NCI-H1436 (cell line): ENCODE measurements at regions not wholly inside any gene's neighbourhood (a gene's known extent, or its start where the extent isn't known, plus 50 kb on each side); places are given as distances from the start of the nearest gene placed in this dataset.

Experiments used
- DNase-seq: peaks from one replicate; lab custom pipeline; 2025; lab: John Stamatoyannopoulos, UW

DNA sequence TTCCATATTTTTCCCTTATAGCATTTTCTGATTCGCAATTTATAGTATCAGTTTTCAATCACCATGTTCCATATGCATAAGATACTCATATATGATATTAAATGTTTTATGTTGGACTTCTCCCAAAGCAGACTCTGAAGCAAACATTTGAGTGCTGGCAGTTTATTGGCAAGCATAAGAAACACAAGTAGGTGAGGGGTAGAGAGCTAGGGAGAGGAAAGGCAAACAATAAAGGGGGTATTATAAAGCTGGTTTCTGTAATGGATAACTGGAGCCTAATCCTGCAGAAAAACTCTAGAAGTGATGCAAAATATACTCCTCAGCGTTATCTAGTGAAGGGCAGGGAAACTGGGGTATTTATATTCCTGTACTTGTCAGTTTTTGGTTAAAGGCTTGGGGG lies 491.5 kb upstream of the TGFBR2 start:
- no peak for DNase-seq

DNA sequence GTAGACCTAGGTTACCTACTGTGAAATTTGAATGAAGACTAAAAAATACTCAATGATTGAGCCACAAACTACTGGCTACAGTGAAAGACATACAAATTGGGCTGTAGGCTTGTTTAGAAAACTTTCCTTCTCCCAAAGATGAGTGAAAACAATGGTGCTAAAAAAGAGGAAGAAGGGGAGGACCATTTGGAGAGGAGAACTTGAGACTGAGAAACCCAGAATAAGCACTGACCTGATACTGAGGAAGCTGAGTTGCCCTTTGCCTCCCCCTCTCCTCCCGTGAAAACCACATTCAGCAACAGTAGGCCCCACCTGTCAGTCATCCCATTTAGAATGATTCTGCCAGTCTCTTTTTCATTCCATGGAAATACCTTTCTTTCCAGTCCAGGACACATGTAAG lies 484.0 kb upstream of the TGFBR2 start:
- no peak for DNase-seq

DNA sequence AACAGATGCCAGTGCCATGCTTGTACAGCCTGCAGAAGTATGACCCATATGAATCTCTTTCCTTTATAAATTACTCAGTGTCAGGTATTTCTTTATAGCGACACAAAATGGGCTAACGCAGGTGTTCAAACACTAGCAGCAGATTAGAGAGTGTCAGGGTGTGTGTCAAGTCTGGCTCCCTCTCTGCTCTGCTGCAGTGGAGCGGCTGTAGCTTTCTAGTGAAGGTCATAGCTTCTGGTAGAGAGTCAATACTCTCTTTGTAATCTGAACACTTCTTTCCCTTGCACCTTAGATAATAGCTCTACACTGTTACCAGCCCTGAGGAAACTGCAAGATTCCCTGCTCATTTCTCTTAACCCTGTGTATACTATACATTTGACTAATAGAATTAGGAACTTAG lies 483.2 kb upstream of the TGFBR2 start:
- no peak for DNase-seq

DNA sequence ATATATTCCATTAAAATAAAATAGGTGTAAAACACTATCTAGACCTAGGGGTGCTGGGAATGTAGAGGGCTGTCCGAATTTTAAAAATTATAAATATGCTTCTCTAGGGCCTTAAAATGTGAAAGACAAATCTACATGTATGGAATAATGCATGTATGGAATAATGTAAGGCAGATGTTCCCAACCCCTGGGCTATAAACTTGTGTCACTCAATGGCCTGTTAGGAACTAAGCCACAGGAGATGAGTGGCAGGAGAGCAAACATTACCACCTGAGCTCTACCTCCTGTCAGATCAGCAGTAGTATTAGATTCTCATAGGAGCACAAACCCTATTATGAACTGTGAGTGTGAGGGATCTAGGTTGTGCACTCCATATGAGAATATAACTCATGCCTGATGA lies 482.6 kb upstream of the TGFBR2 start:
- no peak for DNase-seq

DNA sequence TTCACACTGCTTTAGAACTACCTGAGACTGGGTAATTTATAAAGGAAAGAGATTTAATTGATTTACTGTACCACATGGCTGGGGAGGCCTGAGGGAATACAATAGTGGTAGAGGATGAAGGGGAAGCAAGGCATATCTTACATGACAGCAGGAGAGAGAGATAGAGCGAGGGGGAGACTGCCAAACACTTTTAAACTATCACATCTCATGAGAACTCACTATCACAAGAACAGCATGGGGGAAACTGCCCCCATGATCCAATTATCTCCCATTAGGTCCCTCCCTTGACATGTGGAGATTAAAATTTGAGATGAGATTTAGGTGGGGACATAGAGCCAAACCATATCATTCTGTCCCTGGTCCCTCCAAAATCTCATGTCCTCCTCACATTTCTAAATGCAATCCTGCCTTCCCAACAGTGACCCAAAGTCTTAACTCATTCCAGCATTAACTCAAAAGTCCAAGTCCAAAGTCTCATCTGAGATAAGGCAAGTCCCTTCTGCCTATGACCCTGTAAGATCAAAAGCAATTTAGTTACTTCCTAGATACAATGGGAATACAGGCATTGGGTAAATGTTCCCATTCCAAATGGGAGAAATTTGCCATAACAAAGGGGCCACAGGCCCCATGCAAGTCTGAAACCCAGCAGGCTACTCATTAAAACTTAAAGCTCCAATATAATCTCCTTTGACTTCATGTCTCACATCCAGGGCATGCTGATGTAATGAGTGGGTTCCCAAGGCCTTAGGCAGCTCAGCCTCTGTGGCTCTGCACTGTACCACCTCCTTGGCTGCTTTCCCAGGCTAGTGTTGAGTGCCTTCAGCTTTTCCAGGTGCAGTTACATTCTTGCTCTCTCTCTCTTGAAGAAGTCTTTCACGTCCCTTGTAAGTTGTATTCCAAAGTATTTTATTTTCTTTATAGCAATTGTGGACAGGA lies 481.7 kb upstream of the TGFBR2 start:
- DNase-seq: no peak

DNA sequence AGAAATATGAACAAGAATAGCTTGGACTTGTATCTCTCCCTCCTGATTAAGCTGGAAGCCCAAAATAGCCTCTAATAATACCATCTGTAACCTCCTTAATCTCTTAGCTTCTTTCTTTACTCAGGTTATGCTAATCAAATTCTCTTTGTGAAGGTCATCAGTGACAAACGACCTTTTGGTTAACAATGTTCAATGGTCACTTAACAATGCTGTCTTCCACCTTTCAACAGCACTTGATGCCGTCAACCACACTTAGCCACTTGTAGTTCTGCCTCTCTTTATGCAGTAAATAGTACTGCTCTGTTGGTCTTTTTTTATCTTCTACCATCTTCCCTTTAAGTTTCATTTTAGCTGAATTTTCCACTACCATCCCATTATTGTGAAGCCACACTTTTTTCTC lies 476.6 kb upstream of the TGFBR2 start:
- no peak for DNase-seq

DNA sequence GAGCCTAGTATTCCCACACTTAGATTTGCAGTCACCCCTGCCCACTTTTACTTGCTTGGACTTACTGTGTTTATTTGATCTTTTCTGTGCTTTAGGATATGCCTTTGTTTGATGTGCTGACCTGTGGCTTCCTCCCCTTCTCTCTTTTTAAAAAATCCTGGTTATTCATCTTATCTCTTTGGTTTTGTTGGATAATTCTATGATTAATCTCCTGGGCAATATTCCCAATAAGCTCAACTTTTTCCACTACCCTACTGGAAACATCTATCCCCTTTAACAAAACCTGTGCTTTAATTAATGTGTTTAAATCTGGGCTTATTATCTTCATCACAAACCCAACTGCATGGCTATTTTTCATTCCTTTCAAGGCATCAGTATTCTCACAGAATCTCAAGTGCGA lies 476.0 kb upstream of the TGFBR2 start:
- DNase-seq: no peak

DNA sequence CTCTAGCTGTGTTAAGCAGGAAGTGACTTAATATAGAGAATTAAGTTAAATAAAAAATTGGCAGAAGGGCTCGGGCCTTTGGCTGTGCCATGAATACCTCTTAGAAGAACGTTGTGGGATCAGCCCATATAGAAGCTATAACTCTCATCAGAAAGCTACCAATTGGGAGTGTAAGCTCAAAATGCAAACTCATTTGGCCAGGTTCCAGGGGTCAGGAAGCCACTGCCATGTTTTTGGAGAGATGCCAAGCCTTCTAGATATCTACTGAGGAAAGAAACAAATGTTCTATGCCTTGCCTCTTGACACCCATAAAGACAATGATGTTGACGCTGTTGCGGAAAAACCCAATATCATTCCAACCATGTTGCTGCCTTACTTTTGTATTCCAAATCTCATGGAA lies 475.2 kb upstream of the TGFBR2 start:
- no peak for DNase-seq

DNA sequence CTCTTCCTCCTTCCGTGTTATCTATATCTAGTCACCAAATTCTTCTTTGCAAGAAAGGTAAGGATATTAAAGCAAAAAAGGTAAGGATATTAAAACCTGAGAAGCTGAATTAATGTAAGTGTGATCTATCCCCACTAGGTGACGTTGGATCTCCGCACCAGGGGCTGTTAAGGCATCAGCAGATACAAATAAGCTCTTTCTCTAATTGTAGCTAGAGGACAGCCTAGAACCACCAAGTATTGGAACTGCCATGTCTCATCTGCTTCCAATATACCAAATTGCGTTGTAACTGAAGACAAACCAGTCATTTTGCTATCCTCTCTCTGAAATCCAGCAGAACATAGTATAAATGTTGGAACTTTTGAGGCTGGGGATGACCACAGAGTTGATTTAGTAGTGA lies 471.2 kb upstream of the TGFBR2 start:
- no peak for DNase-seq

DNA sequence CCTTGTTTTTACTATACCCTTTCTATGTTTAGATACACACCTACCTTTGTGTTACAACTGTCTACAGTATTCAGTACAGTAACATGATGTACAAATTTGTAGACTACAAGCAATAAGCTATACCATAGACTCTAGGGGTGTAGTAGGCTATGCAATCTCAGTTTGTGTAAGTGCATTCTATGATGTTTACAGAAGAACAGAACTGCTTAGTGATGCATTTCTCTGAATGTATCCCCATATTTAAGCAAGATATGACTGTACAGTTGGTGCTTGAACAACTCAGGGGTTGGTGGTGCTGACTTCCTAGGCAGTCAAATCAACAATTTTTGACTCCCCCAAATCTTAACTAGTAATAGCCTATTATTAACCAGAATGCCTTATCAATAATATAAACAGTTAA lies 467.1 kb upstream of the TGFBR2 start:
- DNase-seq: no peak

DNA sequence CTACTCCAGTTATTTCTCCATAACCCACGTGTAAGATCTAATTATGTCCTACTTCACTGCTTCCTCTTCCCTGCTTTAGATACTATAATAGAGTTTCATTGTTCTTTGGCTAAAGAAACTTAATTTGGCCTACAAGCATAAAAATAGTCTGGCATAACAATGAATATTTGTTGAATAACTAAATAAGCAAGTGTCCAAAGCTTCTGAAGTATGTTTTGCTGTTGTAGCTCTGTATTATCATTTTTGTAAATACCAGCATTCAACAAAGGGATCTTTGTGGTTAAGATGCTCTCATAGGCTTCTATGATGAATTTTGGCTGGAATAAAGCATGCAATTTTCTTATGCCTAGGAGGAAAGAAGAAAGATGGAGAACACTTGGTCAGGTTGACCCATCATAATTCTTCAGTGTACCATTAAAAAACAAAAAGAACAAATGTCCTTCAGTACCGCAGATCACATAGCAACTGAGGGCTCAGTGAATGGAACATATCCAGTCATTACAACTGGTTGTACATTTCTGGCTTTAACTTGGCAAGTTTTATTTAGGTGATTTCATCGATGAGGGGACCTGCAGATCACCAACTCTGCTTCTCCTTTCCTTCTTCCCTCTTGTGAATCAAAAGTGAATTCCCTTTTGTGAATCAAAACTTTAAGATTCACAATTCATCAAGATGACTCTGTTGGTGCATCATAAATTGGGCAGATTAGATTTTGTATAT lies 465.9 kb upstream of the TGFBR2 start:
- no peak for DNase-seq

DNA sequence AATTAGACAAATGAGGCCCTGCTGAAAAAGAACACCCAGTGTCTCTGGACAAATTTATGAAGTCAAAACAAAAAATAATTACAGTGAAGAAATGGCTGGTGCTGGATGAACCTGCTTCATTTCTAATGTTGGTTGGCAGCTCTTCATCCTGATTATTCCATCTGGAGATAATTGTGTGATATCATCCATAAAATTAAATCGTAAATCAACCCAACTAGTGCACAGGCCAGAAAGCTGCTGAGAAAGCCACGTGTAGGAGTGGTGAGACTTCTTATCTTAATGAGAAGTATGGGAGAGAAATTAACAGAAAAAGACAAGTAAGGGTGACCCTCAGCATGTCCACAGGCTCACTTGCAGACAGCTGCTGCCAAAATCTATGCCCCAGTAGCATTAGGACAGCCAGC lies 465.2 kb upstream of the TGFBR2 start:
- no peak for DNase-seq

DNA sequence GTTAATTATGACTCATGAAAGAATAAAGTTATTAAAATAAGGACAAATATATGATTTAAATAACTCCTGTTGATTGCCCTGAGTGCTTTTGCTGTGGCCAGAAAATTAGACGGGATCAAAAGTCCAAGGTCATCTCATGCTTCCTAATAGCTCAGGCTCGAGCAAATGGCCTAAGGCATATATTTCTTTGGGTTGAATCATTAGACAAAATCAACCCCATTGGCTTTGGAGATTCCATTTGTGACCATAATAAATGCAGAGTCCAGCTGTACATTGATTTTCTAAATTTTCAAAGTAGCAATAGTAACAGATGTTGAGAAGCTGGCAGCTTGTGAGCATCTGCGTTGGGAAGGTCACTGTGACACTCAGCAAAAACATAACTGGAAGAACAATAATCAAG lies 464.5 kb upstream of the TGFBR2 start:
- no peak for DNase-seq

DNA sequence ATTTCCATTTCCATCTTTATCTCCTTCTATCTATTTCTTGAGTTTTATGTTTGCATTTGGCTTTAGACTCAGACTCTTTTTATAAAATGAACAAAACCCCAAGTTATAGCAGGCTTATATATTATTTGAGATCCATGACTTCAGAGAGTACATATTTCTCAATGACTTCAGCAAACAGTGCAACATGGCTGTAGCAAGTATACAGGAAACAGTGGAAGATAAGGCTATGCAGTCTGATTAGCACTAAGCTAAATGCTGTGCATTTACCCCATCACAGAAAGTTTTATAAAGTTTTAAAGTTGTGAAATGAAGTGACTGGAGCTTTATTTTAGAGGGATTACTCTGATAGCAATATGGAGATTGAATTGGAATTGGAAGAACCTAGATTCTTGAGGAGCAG lies 463.5 kb upstream of the TGFBR2 start:
- DNase-seq: no peak

DNA sequence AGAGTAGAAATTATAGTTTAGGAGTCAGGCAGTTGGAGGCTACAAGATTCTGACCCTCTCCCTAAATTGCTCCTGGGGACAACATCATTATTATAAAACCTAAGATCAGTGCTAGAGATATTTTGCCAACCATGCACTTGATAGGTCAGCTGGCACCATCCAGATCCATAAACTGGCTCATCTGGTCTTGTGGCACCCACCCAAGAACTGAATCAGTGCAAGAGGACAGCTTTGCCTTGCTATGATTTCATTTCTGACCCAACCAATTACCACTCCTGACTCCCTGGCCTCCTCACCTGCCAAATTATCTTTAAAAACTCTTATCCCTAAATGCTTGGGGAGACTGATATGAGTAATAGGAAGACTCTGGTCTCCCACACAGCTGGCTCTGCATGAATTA lies 461.1 kb upstream of the TGFBR2 start:
- no peak for DNase-seq

DNA sequence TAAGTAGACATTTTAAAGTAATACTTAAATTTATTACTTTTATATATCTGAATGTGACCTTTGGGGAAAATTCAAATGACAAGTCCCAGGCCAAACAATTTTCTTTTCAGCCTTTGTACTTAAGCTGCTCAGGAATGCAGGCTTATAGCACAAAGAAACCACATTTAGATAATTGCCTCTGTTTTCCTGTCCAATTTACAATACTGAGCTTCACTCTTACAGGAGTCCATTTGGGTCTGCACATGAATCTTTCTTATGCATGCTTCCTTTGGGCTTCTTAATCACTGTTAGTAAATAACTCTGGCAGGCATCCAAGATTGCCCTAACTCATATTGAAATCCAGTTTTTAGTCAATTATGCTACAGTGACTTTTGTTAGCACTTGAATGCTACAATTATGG lies 459.4 kb upstream of the TGFBR2 start:
- DNase-seq: no peak

DNA sequence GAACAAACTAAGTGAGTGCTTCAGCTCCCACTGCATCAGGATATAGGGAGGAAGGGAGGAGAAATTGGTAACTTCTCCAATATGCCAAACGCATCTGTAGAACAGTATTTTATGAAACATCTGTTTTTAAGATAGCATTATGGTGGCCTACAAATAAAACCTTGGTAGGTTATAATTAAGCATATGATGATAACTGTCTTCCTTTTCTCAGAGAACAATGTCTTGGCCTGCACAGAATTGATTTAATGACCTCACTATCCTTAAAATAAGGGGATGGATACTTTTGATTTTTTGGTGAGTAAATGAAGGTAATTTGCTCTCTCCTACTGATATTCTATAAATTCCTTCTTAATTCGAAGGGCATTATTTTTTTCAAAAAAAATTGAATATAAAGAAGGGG lies 451.5 kb upstream of the TGFBR2 start:
- no peak for DNase-seq

DNA sequence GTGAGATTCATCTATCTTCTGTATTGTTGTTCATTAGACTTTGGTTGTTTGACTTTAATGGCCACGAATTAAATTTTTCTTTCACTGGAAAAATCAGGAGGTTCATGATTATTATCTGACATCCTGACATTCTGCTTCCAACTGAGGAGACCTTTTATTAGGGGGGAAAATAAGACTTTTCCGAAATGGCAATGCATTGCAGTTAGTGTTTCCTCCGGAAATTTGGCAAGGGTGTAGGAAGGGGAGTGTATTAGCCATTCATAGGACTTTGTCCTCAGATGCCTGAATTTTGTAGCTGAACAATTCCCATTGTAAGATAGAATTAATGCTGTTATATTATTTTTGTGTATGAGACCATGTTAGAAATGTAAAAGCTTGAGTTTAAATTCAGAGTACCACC lies 450.6 kb upstream of the TGFBR2 start:
- no peak for DNase-seq

DNA sequence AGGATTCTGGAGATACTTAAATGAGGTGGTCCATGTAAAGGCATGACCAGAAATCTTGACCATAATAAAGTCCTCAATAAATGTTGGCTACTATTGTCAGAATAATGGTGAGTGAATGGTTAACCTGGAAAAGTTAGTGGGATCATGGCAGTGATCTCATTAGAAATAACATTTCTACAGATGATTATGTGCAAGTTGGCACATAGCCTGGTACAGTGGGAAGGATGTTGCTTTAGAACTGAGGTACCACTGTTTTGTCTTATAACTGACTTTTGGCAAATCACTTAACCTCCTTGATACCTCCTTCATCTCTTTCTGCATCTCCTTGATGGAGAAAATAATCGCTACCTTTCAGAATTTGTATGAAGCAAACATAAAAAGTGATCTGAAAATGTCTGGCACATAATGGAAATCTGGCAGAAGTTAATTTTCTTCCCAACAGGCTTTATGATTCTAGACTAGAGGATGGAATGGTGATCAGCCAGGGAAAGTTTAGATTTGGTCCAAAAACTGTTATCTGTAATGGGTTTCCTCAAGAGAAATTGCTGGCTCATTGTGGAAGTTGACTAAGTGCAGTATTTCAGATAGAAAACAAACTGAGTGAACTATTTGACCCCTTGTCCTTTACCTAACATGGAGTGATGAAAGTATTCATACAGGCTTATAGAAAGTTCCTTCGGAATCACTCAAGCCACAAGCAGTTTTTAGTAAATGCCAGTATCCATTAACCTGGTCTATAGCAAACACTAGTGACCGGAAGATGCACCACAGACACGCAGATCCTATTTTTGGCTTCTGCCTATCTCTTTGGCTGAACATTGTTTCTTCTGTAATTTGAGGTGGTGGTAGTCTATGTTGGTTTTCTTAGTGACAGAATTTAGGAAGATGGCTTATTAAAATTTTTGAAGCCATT lies 449.6 kb upstream of the TGFBR2 start:
- no peak for DNase-seq

DNA sequence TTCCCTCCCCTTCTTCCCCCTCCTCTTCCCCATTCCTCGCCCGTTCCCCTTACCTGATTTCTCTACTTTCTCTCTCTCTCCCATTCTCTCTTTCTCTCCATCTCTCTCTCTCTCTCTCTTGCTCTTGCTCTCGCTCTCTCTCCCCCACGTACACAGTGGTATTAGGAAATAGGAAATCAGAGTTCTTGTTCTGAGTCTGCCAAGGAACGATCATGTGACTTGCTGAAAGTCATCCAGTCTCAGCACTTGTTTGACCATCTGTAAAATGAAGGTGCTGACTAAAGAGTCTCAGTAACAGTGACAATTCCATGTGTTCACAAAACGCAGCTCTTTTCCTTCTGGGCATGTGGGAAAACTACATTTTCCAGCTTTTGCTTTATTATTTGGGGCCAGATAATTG lies 445.0 kb upstream of the TGFBR2 start:
- no peak for DNase-seq

DNA sequence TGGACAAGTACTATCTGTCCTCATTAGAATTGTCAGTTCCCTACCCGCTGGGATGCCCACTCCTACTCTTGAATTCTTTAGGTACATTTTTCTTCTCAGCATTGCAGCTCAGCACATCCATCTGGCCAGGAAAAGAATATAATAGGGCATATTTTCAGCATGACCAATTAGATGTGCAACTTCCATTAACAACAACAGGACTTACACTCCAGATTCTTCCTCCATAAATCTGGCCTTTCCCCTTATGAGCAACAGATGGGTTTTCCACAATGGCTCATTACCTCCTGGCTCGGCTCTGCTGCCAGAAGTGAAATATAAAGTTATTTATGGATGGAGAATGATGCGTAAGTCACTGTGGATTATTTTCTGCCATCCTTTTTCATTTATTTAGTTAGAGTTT lies 443.8 kb upstream of the TGFBR2 start:
- DNase-seq: no peak

DNA sequence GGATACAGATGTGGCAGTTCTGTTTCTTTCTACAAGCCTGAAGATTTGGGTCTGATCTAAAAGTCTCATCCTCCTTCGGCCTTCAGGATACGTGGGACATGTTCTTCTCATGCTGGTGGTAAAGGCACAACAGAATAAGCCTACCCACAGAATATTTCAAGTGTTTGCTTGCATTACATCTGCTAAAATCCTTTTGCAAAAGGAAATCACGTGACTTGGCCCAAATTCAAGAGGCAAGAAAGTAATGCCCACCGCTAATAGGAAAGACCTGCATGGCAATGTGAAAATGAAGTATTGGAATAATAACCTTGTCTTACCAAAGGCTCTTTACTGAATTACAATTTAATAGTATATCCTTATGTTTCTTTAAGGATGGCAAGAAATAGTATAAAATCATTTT lies 439.9 kb upstream of the TGFBR2 start:
- no peak for DNase-seq
